MCF 10A (cell line): ENCODE measurements at regions not wholly inside any gene's neighbourhood (a gene's known extent, or its start where the extent isn't known, plus 50 kb on each side); places are given as distances from the start of the nearest gene placed in this dataset.

Experiments used
- BruUV-seq: library from RNA; stranded (reverse); fragments of 400-500 nt; replicated peaks from 2 replicates; lab custom pipeline; 2021; lab: Mats Ljungman, UMichigan
- CTCF ChIA-PET: fragments of 300-600 bp; sonication (Branson Sonifier 250); formaldehyde crosslinking; extraction: SDS; loops from one replicate; lab custom pipeline; 2021; ENCODE audit warnings: antibody characterized with exemption, inconsistent platforms; lab: Yijun Ruan, JAX
- POLR2A ChIA-PET: fragments of 300-600, 350-650 bp; sonication (Branson Sonifier 250); formaldehyde crosslinking; extraction: SDS; loops from one replicate; lab custom pipeline; 2020; ENCODE audit warnings: antibody characterized with exemption, inconsistent platforms; lab: Yijun Ruan, JAX
- DNase-seq: peaks from one replicate; pipeline ENCODE4 v3.0.0-alpha.2; 2018; ENCODE audit not compliant: unreplicated experiment
- H3K27ac Mint-ChIP-seq: one replicate; pipeline ENCODE4 v1.8.0; 2022; ENCODE audit warnings: mild to moderate bottlenecking, low read depth, mixed read lengths; ENCODE audit not compliant: unreplicated experiment
- H3K27me3 Mint-ChIP-seq: one replicate; pipeline ENCODE4 v1.8.0; 2022; ENCODE audit warnings: mixed read lengths; ENCODE audit not compliant: insufficient read depth, unreplicated experiment
- H3K36me3 Mint-ChIP-seq: one replicate; pipeline ENCODE4 v1.8.0; 2022; ENCODE audit warnings: mild to moderate bottlenecking, moderate library complexity, mixed read lengths; ENCODE audit not compliant: insufficient read depth, unreplicated experiment
- H3K4me1 Mint-ChIP-seq: one replicate; pipeline ENCODE4 v1.8.0; 2022; ENCODE audit warnings: mixed read lengths; ENCODE audit not compliant: insufficient read depth, unreplicated experiment
- H3K4me3 Mint-ChIP-seq: one replicate; pipeline ENCODE4 v1.8.0; 2022; ENCODE audit warnings: mild to moderate bottlenecking, moderate library complexity, mixed read lengths; ENCODE audit not compliant: unreplicated experiment
- H3K9me3 Mint-ChIP-seq: one replicate; pipeline ENCODE4 v1.8.0; 2022; ENCODE audit warnings: mixed read lengths; ENCODE audit not compliant: unreplicated experiment
- CTCF ChIP-seq: fragments of 200-600 bp; IDR thresholded peaks from one replicate; pipeline ENCODE4 v1.8.0; 2022; ENCODE audit warnings: antibody characterized with exemption, mild to moderate bottlenecking; ENCODE audit not compliant: unreplicated experiment
- intact Hi-C: fragments of 100-400 bp; cut with micrococcal nuclease; formaldehyde crosslinking; loops from 2 replicates; pipeline ENCODE4 v1.14.1; 2022

GRCh38 chrX:42697544-42697943, 80.4 kb downstream of the PPP1R2C start:
- Mint-ChIP-seq H3K4me3 (no peak overlapping the region), H3K27ac (no peak overlapping the region), H3K4me1 (no peaks in the 10 kb centered on the region), H3K27me3 (peaks cover 81% of the 10 kb centered on the region), H3K9me3 (no peaks in the 10 kb centered on the region), H3K36me3 (peaks cover 4% of the 10 kb centered on the region)
- no peak for TF ChIP-seq CTCF
- CTCF ChIA-PET: interaction anchor here (0.7 kb wide), 1 partner anchor 10 kb away, joined by 3 read pairs; no protein-coding TSS in a partner anchor
- BruUV-seq: no TSS peak
- intact Hi-C loops: no loop called here
- POLR2A ChIA-PET: no interaction called here
- no peak for DNase-seq

- Mint-ChIP-seq H3K9me3 (no peaks in the 10 kb centered on the region), H3K4me3 (no peak overlapping the region), H3K27me3 (peaks cover 81% of the 10 kb centered on the region), H3K27ac (no peak overlapping the region), H3K36me3 (peaks cover 1% of the 10 kb centered on the region), H3K4me1 (no peaks in the 10 kb centered on the region)
- no peak for DNase-seq
- intact Hi-C loops: no loop called here
- BruUV-seq: no TSS peak
- POLR2A ChIA-PET: no interaction called here
- TF ChIP-seq CTCF: no peak
- CTCF ChIA-PET: interaction anchor here (0.5 to 0.6 kb wide), 3 partner anchors 31 to 1256 kb away, joined by 3 read pairs; no protein-coding TSS in a partner anchor
Measured at GRCh38 chrX:42696536-42697124, 81.3 kb downstream of the PPP1R2C start.

GRCh38 chrX:42695800-42696358, 82.1 kb downstream of the PPP1R2C start:
- intact Hi-C loops: no loop called here
- no peak overlapping the region for H3K4me3 Mint-ChIP-seq
- no peak overlapping the region for H3K27ac Mint-ChIP-seq
- CTCF ChIA-PET: interaction anchor here (0.6 kb wide), 1 partner anchor 1256 kb away, joined by 3 read pairs; no protein-coding TSS in a partner anchor
- no peaks in the 10 kb centered on the region for H3K36me3 Mint-ChIP-seq
- H3K9me3 Mint-ChIP-seq: no peaks in the 10 kb centered on the region
- no peaks in the 10 kb centered on the region for H3K4me1 Mint-ChIP-seq
- H3K27me3 Mint-ChIP-seq: peaks cover 83% of the 10 kb centered on the region
- BruUV-seq: no TSS peak
- no peak for DNase-seq
- TF ChIP-seq CTCF: no peak
- POLR2A ChIA-PET: interaction anchor here (0.6 kb wide), 1 partner anchor 316 kb away, joined by 5 read pairs; no protein-coding TSS in a partner anchor

DNA sequence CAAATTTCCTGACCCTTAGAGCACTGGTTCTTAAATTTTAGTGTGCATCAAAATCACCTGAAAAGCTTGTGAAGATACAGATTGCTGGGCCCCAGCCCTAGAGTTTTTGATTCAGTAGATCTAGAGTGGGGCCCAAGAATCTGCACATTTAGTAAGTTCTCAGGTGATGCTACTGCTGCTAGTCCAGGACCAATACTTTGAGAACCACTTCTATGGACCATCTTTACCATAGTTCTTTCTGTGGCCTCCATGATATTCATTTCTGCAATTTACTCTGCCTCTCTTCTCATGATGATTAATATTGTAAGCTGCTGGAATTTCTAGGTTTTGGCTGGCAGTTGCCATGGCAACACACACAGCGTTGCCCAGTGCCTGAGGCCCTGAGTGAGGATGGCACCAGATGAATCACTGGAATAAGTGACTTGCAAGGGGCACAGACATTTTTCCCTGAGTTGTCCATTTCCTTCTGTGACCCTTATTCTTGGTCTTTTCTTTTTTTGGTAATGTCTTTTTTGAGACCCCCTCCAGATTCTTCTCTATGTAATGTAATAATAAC, 83.6 kb downstream of the PPP1R2C start:
- BruUV-seq: no TSS peak

More for the DNA sequence above, 83.6 kb downstream of the PPP1R2C start:
- no peak overlapping the region for H3K27ac Mint-ChIP-seq
- peak; percentile 30 for DNase-seq
- no peak overlapping the region for H3K4me3 Mint-ChIP-seq
- intact Hi-C loops: no loop called here
- ChIA-PET CTCF (interaction anchor here (1.0 kb wide), 1 partner anchor 30 kb away, joined by 3 read pairs; no protein-coding TSS in a partner anchor), POLR2A (no interaction called here)
- no peak for TF ChIP-seq CTCF
- no peaks in the 10 kb centered on the region for H3K36me3 Mint-ChIP-seq
- no peaks in the 10 kb centered on the region for H3K9me3 Mint-ChIP-seq
- peaks cover 77% of the 10 kb centered on the region for H3K27me3 Mint-ChIP-seq
- no peaks in the 10 kb centered on the region for H3K4me1 Mint-ChIP-seq
